DMS153 (cell line): ENCODE measurements at regions not wholly inside any gene's neighbourhood (a gene's known extent, or its start where the extent isn't known, plus 50 kb on each side); places are given as distances from the start of the nearest gene placed in this dataset.
"Not testable (repeated sequence)": the region's sequence is repeated elsewhere in the genome, so short reads cannot be mapped to it uniquely, and the experiment has no call there.

Experiments used
- DNase-seq: peaks from one replicate; lab custom pipeline; 2025; lab: John Stamatoyannopoulos, UW

DNA sequence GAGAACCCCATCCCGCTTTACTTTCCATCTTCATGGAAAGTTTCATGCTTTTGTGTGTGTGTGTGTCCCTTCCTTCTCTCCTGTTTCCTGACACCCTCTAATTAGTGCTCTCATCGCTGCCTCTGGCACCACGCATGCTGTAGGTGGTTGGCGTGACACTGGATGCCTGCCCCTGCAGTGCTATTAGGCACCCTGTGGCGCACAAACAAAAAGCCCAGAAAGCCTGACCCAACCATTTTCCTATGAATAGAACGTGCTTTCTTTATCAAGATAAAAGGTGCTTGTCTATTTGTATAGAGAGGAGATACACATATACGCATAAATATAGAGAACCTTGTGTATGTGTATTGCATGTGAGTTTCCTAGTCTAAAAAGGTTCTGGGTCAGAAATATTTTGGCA, 120.8 kb upstream of the CDCA7L start:
- peak; percentile 91 for DNase-seq

DNA sequence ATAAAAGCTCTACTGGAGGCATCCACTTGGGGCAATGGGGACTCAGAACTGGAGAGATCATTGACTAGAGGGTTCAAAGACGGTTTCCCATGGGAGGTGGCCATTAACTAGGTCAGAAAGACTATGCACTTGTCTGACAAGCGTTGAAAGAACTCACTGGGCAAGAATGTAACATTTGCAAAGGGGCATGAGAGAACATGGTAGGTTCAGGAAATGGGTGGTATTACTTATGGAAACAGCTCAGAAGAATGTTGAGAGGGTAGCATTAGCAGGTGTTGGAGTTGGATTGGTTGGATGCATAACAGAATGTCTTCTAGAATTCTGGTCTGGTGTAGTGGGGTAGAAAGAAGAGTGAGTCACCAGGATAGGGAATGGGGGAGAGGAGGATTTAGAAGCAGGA, 119.1 kb upstream of the CDCA7L start:
- DNase-seq = no peak

GRCh38 chr7:22061775-22062174, 116.1 kb upstream of the CDCA7L start:
- no peak for DNase-seq

DNA sequence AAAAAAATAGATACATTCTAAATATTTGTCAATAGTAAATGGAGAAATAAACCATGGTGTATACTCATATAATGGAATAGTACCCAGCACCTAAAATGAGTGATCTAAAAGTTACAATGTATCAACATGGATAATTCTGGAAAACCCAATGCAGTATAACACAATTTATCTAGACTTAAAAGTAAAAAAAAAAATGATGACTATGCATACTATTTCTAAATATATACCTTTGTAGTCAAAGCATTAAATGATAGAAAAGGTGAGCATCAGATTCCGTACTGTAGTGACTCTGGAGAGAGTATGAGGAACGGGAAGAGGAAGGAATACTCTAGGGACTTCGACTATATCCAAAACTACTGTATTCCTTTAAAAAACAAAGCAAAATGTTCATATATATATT, 115.2 kb upstream of the CDCA7L start:
- DNase-seq = no peak

DNA sequence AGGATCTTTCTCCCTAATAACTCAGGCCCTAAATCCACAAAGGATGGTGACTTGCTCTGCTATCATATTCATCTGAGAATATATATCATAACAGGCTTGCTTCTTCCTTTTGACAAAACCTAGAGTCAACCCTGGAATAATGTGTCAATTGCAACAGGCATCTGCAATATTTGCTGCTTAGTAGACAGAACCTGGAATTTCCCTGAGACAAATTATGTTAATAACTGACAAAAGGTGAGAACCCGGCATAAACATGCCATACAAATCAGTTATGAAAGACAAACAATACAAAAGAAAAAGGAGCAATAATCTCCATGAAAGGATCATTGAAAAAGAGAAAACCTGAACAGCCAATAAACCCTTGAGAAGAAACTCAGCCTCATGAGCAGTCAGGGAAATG, 114.5 kb upstream of the CDCA7L start:
- no peak for DNase-seq

DNA sequence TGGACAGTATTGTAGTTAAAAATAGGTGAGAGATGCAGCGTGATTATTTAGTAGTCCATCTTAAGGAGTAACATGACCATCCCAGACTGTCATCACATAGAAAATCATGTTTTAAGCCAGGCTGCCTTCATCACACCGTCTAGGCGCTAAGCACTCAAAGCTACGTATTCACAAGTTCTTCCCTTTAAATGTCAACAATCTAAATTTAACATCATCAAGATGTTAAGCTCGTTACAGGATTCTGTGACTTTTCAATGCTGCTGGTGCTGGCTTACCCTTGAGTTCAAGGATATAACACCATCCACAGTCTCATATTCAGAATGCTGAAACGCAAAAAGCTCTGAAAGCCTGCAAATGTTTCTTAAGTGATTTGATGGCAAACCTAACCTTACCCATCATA, 109.5 kb upstream of the CDCA7L start:
- DNase-seq = no peak

- DNase-seq = no peak
Measured at GRCh38 chr7:22052674-22053365, 107.1 kb upstream of the CDCA7L start.

- DNase-seq = no peak
Measured at GRCh38 chr7:22051886-22052673, 106.4 kb upstream of the CDCA7L start.

GRCh38 chr7:22049766-22050500, 104.2 kb upstream of the CDCA7L start:
- DNase-seq = no peak

DNA sequence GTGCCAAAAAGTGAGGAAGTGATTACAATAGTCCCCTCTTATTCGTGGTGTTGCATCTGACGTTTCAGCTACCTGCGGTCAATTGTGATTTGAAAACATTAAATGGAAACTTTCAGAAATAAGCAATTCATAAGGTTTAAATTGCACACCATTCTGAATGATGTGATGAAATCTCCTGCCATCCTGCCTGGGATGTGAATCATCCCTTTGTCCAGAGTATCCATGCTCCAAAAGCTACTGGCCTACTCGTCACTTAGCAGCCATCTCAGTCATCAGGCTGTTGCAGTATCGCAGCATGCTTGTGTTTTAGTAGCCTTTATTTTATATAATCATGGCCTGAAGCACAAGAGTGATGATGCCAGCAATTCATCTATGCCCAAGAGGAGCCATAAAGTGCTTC, 97.7 kb upstream of the CDCA7L start:
- no peak for DNase-seq

DNA sequence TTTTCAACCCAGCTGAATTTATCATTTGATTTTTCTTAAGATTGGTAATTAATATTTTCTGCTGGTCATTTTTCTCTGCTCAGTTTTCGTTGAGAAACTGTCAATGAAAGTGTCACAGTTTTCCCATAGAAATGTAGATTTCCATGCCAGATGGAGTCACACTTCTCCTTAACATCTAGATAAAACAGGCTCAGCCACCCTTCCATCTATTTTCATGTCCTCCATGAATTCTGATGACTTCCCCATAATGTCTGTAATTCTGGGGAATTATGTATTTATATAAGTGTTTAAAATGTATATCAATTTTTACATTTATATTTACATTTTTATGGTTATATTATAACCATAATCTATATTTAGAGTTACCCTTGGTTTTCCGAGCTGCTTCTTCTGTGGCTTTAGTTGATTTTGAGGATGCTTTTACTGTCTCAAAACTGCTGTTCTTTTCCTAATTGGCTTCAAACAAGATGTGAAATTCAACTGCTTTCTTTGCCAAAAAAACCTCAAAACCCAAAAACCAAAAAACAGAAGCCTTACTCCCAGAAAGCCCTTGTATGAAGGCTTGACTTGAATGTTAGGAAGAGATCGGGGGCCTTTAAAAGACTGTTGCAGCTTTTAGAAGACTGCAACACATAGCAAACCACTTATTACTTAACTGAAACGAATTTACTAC, 95.4 kb upstream of the CDCA7L start:
- DNase-seq = no peak

- no peak for DNase-seq
Measured at GRCh38 chr7:22039670-22040069, 94.0 kb upstream of the CDCA7L start.

GRCh38 chr7:22032356-22032755, 86.7 kb upstream of the CDCA7L start:
- DNase-seq = not testable (repeated sequence)

DNA sequence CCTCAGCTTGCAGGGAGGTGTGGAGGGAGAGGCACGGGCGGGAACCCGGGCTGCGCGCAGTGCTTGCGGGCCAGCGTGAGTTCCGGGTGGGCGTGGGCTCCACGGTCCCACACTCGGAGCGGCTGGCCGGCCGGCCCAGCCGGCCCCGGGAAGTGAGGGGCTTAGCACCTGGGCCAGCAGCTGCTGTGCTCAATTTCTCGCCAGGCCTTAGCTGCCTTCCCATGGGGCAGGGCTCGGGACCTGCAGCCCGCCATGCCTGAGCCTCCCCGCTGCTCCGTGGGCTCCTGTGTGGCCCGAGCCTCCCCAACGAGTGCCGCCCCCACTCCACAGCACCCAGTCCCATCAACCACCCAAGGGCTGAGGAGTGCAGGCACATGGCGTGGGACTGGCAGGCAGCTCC, 83.0 kb upstream of the CDCA7L start:
- not testable (repeated sequence) for DNase-seq

- no peak for DNase-seq
Measured at GRCh38 chr7:22027475-22027874, 81.8 kb upstream of the CDCA7L start.

GRCh38 chr7:22025983-22026382, 80.3 kb upstream of the CDCA7L start:
- DNase-seq = no peak

GRCh38 chr7:22025075-22025474, 79.4 kb upstream of the CDCA7L start:
- DNase-seq = no peak

- no peak for DNase-seq
Measured at GRCh38 chr7:22019931-22020330, 74.2 kb upstream of the CDCA7L start.

DNA sequence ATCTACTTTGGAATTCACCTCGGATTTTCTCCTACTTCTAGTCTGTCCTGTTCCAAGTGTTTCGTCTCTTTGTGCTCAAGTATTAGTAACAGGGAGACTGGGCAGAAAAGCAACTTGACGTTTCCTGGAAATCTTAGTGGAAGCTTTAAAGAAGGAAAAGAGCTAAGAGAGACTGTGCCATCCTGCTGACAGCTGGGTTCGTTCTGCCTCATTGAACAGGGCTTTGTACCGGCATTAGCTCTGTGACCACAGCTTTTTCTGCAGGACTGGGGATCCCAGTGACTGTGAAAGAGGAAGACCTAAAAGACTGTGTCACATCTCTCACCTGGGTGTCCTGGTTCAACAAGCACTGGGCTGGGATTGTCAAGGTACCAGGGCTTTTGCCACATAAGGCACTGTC, 70.8 kb upstream of the CDCA7L start:
- DNase-seq = no peak

- DNase-seq = no peak
Measured at GRCh38 chr7:22013711-22014110, 68.0 kb upstream of the CDCA7L start.

GRCh38 chr7:22008683-22009082, 63.0 kb upstream of the CDCA7L start:
- DNase-seq = no peak

- DNase-seq = no peak
Measured at GRCh38 chr7:22008087-22008486, 62.4 kb upstream of the CDCA7L start.
